ENCODE measurements at regions not wholly inside any gene's neighbourhood (a gene's known extent, or its start where the extent isn't known, plus 50 kb on each side); places are given as distances from the start of the nearest gene placed in this dataset.

GRCh38 chr6:167509853-167510220, 185.0 kb downstream of the TTLL2 start:
- no peak for TF ChIP-seq CEBPB (IDR thresholded peaks at IDR 0.05)
- no peak for TF ChIP-seq FOXM1 (IDR thresholded peaks at IDR 0.05; ENCODE audit: borderline replicate concordance, low read depth)
- no peak for TF ChIP-seq YY1 (IDR thresholded peaks at IDR 0.05; ENCODE audit: low read depth)
- no peak for TF ChIP-seq TCF12 (IDR thresholded peaks at IDR 0.05; ENCODE audit: low read depth)
- no peak for TF ChIP-seq NFIC (IDR thresholded peaks at IDR 0.05)

- no peak for TF ChIP-seq FOXM1 (IDR thresholded peaks at IDR 0.05; ENCODE audit: borderline replicate concordance, low read depth)
- TF ChIP-seq MAX (IDR thresholded peaks at IDR 0.05) = no peak
- no peak for TF ChIP-seq EGR1 (IDR thresholded peaks at IDR 0.05)
- TF ChIP-seq REST (IDR thresholded peaks at IDR 0.05; ENCODE audit: low read depth) = no peak
- no peak for TF ChIP-seq NFIC (IDR thresholded peaks at IDR 0.05)
- no peak for TF ChIP-seq ZBTB7A (IDR thresholded peaks at IDR 0.05; ENCODE audit: low read depth)
- no peak for TF ChIP-seq USF1 (IDR thresholded peaks at IDR 0.05)
- TF ChIP-seq CEBPB (IDR thresholded peaks at IDR 0.05) = no peak
- TF ChIP-seq TCF12 (IDR thresholded peaks at IDR 0.05; ENCODE audit: low read depth) = no peak
These were observed 185.8 kb downstream of the TTLL2 start for GRCh38 chr6:167510648-167511047.

GRCh38 chr6:167512696-167513375, 187.9 kb downstream of the TTLL2 start:
- TF ChIP-seq YY1 (IDR thresholded peaks at IDR 0.05; ENCODE audit: low read depth) (no peak), EP300 (IDR thresholded peaks at IDR 0.05; ENCODE audit: borderline replicate concordance) (no peak), NFIC (IDR thresholded peaks at IDR 0.05) (no peak)

- TF ChIP-seq REST (IDR thresholded peaks at IDR 0.05; ENCODE audit: low read depth) = no peak
- no peak for TF ChIP-seq CREB1 (IDR thresholded peaks at IDR 0.05; ENCODE audit: low read depth)
- no peak for TF ChIP-seq EP300 (IDR thresholded peaks at IDR 0.05; ENCODE audit: borderline replicate concordance)
- TF ChIP-seq MAX (IDR thresholded peaks at IDR 0.05) = no peak
- no peak for TF ChIP-seq TEAD4 (IDR thresholded peaks at IDR 0.05)
These were observed 188.9 kb downstream of the TTLL2 start for GRCh38 chr6:167513778-167514177.

- TF ChIP-seq NFIC (IDR thresholded peaks at IDR 0.05) (no peak), REST (IDR thresholded peaks at IDR 0.05; ENCODE audit: low read depth) (no peak)
These were observed 189.6 kb downstream of the TTLL2 start for GRCh38 chr6:167514524-167514923.

- no peak for TF ChIP-seq MAX (IDR thresholded peaks at IDR 0.05)
These were observed 191.1 kb downstream of the TTLL2 start for GRCh38 chr6:167515873-167516507.

Measured in Ishikawa (cell line).